ENCODE measurements at regions not wholly inside any gene's neighbourhood (a gene's known extent, or its start where the extent isn't known, plus 50 kb on each side); places are given as distances from the start of the nearest gene placed in this dataset.

GRCh38 chr2:121872651-121873050 lies 117.2 kb downstream of the TSN start:
- Histone ChIP-seq H3K27ac (replicated peaks) (no peak overlapping the region), H3K4me3 (replicated peaks; ENCODE audit: insufficient read depth, low read length) (no peak overlapping the region), H3K27me3 (ENCODE audit: insufficient read depth, poor library complexity, severe bottlenecking) (no peaks in the 10 kb centered on the region)
- TF ChIP-seq SPI1 (IDR thresholded peaks at IDR 0.05; ENCODE audit: borderline replicate concordance, low read depth) (no peak), POLR2AphosphoS5 (IDR thresholded peaks at IDR 0.05; ENCODE audit: low read depth) (no peak), CTCF (IDR thresholded peaks at IDR 0.05; ENCODE audit: insufficient read depth, low read length) (no peak)
- DNase-seq (ENCODE audit: low read depth in 1 of 2, low spot score in 1 of 2): no peak

GRCh38 chr2:121873864-121874263 lies 118.4 kb downstream of the TSN start:
- Histone ChIP-seq H3K4me3 (replicated peaks; ENCODE audit: insufficient read depth, low read length) (no peak overlapping the region), H3K27me3 (ENCODE audit: insufficient read depth, poor library complexity, severe bottlenecking) (no peaks in the 10 kb centered on the region), H3K27ac (replicated peaks) (no peak overlapping the region)
- DNase-seq (ENCODE audit: low read depth in 1 of 2, low spot score in 1 of 2): no peak
- TF ChIP-seq REST (IDR thresholded peaks at IDR 0.05; ENCODE audit: insufficient replicate concordance, low read depth): no peak
- TF ChIP-seq GABPA (IDR thresholded peaks at IDR 0.05; ENCODE audit: low read depth): no peak
- no peak for TF ChIP-seq CTCF (IDR thresholded peaks at IDR 0.05; ENCODE audit: insufficient read depth, low read length)
- TF ChIP-seq POLR2AphosphoS5 (IDR thresholded peaks at IDR 0.05; ENCODE audit: low read depth): no peak
- no peak for TF ChIP-seq SPI1 (IDR thresholded peaks at IDR 0.05; ENCODE audit: borderline replicate concordance, low read depth)

GRCh38 chr2:121875585-121876185 lies 120.2 kb downstream of the TSN start:
- no peak overlapping the region for H3K4me3 ChIP-seq (replicated peaks; ENCODE audit: insufficient read depth, low read length)
- H3K27me3 ChIP-seq (ENCODE audit: insufficient read depth, poor library complexity, severe bottlenecking): no peaks in the 10 kb centered on the region
- TF ChIP-seq SPI1 (IDR thresholded peaks at IDR 0.05; ENCODE audit: borderline replicate concordance, low read depth): no peak
- no peak for TF ChIP-seq GABPA (IDR thresholded peaks at IDR 0.05; ENCODE audit: low read depth)
- no peak for TF ChIP-seq POLR2AphosphoS5 (IDR thresholded peaks at IDR 0.05; ENCODE audit: low read depth)
- no peak for TF ChIP-seq REST (IDR thresholded peaks at IDR 0.05; ENCODE audit: insufficient replicate concordance, low read depth)
- TF ChIP-seq CTCF (IDR thresholded peaks at IDR 0.05; ENCODE audit: insufficient read depth, low read length): no peak
- DNase-seq (ENCODE audit: low read depth in 1 of 2, low spot score in 1 of 2): no peak
- H3K27ac ChIP-seq (replicated peaks): no peak overlapping the region

- Histone ChIP-seq H3K27me3 (ENCODE audit: insufficient read depth, poor library complexity, severe bottlenecking) (no peaks in the 10 kb centered on the region), H3K27ac (replicated peaks) (no peak overlapping the region), H3K4me3 (replicated peaks; ENCODE audit: insufficient read depth, low read length) (no peak overlapping the region)
- TF ChIP-seq CTCF (IDR thresholded peaks at IDR 0.05; ENCODE audit: insufficient read depth, low read length): no peak
- TF ChIP-seq REST (IDR thresholded peaks at IDR 0.05; ENCODE audit: insufficient replicate concordance, low read depth): no peak
- no peak for TF ChIP-seq GABPA (IDR thresholded peaks at IDR 0.05; ENCODE audit: low read depth)
- TF ChIP-seq POLR2AphosphoS5 (IDR thresholded peaks at IDR 0.05; ENCODE audit: low read depth): no peak
- no peak for TF ChIP-seq SPI1 (IDR thresholded peaks at IDR 0.05; ENCODE audit: borderline replicate concordance, low read depth)
- DNase-seq (ENCODE audit: low read depth in 1 of 2, low spot score in 1 of 2): no peak
These were observed 121.9 kb downstream of the TSN start for GRCh38 chr2:121877366-121877765.

Data from HL-60 (cell line).